ENCODE measurements at regions not wholly inside any gene's neighbourhood (a gene's known extent, or its start where the extent isn't known, plus 50 kb on each side); places are given as distances from the start of the nearest gene placed in this dataset.
"Not testable (repeated sequence)": the region's sequence is repeated elsewhere in the genome, so short reads cannot be mapped to it uniquely, and the experiment has no call there.

GRCh38 chr1:8151647-8152046 is 125.5 kb upstream of the ERRFI1 start:
- Histone ChIP-seq H3K36me3 (ENCODE audit: low read length) (no peaks in the 10 kb centered on the region), H3K4me3 (ENCODE audit: insufficient read depth, low read length, poor library complexity, severe bottlenecking) (no peak overlapping the region), H3K79me2 (ENCODE audit: insufficient read depth, low read length) (no peaks in the 10 kb centered on the region), H3K9me3 (ENCODE audit: insufficient read depth, low read length) (no peaks in the 10 kb centered on the region), H3K27me3 (ENCODE audit: low read length) (no peaks in the 10 kb centered on the region), H3K9me2 (replicated peaks; ENCODE audit: insufficient read depth, low read length) (no peaks in the 10 kb centered on the region), H3F3A (ENCODE audit: insufficient read depth) (no peaks in the 10 kb centered on the region), H3K4me2 (ENCODE audit: low read depth, low read length, poor library complexity, severe bottlenecking) (no peak overlapping the region), H3K9ac (ENCODE audit: low read length) (no peak overlapping the region), H2AFZ (ENCODE audit: low read depth, low read length, severe bottlenecking) (no peak overlapping the region), H3K27ac (ENCODE audit: low read depth, low read length) (no peak overlapping the region), H4K20me1 (ENCODE audit: low read depth, low read length) (no peaks in the 10 kb centered on the region)
- TF ChIP-seq EZH2phosphoT487 (conservative IDR thresholded peaks at IDR 0.05; ENCODE audit: low read length): no peak
- TF ChIP-seq, protein P1, sequence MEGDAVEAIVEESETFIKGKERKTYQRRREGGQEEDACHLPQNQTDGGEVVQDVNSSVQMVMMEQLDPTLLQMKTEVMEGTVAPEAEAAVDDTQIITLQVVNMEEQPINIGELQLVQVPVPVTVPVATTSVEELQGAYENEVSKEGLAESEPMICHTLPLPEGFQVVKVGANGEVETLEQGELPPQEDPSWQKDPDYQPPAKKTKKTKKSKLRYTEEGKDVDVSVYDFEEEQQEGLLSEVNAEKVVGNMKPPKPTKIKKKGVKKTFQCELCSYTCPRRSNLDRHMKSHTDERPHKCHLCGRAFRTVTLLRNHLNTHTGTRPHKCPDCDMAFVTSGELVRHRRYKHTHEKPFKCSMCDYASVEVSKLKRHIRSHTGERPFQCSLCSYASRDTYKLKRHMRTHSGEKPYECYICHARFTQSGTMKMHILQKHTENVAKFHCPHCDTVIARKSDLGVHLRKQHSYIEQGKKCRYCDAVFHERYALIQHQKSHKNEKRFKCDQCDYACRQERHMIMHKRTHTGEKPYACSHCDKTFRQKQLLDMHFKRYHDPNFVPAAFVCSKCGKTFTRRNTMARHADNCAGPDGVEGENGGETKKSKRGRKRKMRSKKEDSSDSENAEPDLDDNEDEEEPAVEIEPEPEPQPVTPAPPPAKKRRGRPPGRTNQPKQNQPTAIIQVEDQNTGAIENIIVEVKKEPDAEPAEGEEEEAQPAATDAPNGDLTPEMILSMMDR (IDR thresholded peaks at IDR 0.05; ENCODE audit: insufficient read depth, low read length, poor library complexity, severe bottlenecking): no peak

DNA sequence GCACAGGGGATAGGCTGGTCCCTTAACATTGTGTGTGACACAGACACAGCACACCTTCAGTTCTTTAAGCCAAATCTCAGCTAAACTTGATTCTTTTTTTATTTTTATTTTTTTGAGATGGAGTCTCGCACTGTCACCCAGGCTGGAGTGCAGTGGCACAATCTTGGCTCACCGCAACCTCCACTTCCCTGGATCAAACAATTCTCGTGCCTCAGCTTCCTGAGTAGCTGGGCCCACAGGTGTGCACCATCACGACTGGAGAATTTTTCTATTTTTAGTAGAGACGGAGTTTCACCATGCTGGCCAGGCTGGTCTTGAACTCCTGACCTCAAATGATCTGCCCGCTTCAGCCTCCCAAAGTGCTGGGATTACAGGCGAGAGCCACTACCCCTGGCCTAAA is 123.6 kb upstream of the ERRFI1 start:
- not testable (repeated sequence) for H3K9ac ChIP-seq (ENCODE audit: low read length); H3K4me3 ChIP-seq (ENCODE audit: insufficient read depth, low read length, poor library complexity, severe bottlenecking); H3K36me3 ChIP-seq (ENCODE audit: low read length); H3K4me2 ChIP-seq (ENCODE audit: low read depth, low read length, poor library complexity, severe bottlenecking); H2AFZ ChIP-seq (ENCODE audit: low read depth, low read length, severe bottlenecking); H3F3A ChIP-seq (ENCODE audit: insufficient read depth); H3K9me3 ChIP-seq (ENCODE audit: insufficient read depth, low read length); H3K27ac ChIP-seq (ENCODE audit: low read depth, low read length); H4K20me1 ChIP-seq (ENCODE audit: low read depth, low read length); H3K27me3 ChIP-seq (ENCODE audit: low read length); H3K9me2 ChIP-seq (replicated peaks; ENCODE audit: insufficient read depth, low read length); H3K79me2 ChIP-seq (ENCODE audit: insufficient read depth, low read length)

GRCh38 chr1:8147956-8148355 is 121.8 kb upstream of the ERRFI1 start:
- no peaks in the 10 kb centered on the region for H3F3A ChIP-seq (ENCODE audit: insufficient read depth)
- H3K79me2 ChIP-seq (ENCODE audit: insufficient read depth, low read length): no peaks in the 10 kb centered on the region
- H3K9ac ChIP-seq (ENCODE audit: low read length): no peak overlapping the region
- no peak for TF ChIP-seq EZH2phosphoT487 (conservative IDR thresholded peaks at IDR 0.05; ENCODE audit: low read length)
- TF ChIP-seq, protein P1 (IDR thresholded peaks at IDR 0.05; ENCODE audit: insufficient read depth, low read length, poor library complexity, severe bottlenecking): no peak
- H3K36me3 ChIP-seq (ENCODE audit: low read length): no peaks in the 10 kb centered on the region
- H4K20me1 ChIP-seq (ENCODE audit: low read depth, low read length): no peaks in the 10 kb centered on the region
- H3K27me3 ChIP-seq (ENCODE audit: low read length): no peaks in the 10 kb centered on the region
- H3K9me3 ChIP-seq (ENCODE audit: insufficient read depth, low read length): no peaks in the 10 kb centered on the region
- H3K4me3 ChIP-seq (ENCODE audit: insufficient read depth, low read length, poor library complexity, severe bottlenecking): no peak overlapping the region
- H2AFZ ChIP-seq (ENCODE audit: low read depth, low read length, severe bottlenecking): no peak overlapping the region
- H3K9me2 ChIP-seq (replicated peaks; ENCODE audit: insufficient read depth, low read length): no peaks in the 10 kb centered on the region
- no peak overlapping the region for H3K4me2 ChIP-seq (ENCODE audit: low read depth, low read length, poor library complexity, severe bottlenecking)
- H3K27ac ChIP-seq (ENCODE audit: low read depth, low read length): no peak overlapping the region

DNA sequence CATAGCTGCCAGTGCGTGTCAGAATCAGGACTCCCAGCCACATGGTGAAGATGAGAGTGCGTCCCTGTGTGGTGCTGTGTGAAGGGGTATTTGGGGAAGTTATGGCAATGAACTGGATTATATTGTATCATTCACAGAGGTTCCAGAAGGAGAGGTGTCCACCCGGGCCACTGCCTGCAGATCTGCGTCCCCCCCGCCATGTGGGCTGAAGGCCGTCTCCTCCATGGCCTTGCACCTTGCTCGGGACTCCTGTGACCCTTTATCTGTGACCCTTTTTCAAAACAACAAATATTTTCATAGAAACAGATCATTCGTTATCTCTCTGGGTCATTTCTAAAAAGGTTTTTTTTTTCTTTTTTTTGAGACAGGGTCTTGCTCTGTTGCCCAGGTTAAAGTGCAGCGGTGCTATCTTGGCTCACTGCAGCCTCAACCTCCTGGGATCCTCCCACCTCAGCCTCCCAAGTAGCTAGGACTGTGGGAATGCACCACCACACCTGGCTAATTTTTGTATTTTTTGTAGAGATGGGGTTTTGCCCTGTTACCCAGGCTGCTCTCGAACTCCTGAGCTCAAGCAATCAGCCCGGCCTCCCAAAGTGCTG is 120.2 kb upstream of the ERRFI1 start:
- H3K9ac ChIP-seq (ENCODE audit: low read length): no peak overlapping the region
- TF ChIP-seq, protein P1 (IDR thresholded peaks at IDR 0.05; ENCODE audit: insufficient read depth, low read length, poor library complexity, severe bottlenecking): no peak
- no peak for TF ChIP-seq EZH2phosphoT487 (conservative IDR thresholded peaks at IDR 0.05; ENCODE audit: low read length)
- no peak overlapping the region for H2AFZ ChIP-seq (ENCODE audit: low read depth, low read length, severe bottlenecking)
- H3K27ac ChIP-seq (ENCODE audit: low read depth, low read length): no peak overlapping the region
- H3K79me2 ChIP-seq (ENCODE audit: insufficient read depth, low read length): no peaks in the 10 kb centered on the region
- H3K36me3 ChIP-seq (ENCODE audit: low read length): no peaks in the 10 kb centered on the region
- H3K4me2 ChIP-seq (ENCODE audit: low read depth, low read length, poor library complexity, severe bottlenecking): no peak overlapping the region
- no peaks in the 10 kb centered on the region for H3F3A ChIP-seq (ENCODE audit: insufficient read depth)
- H4K20me1 ChIP-seq (ENCODE audit: low read depth, low read length): no peaks in the 10 kb centered on the region
- H3K9me2 ChIP-seq (replicated peaks; ENCODE audit: insufficient read depth, low read length): no peaks in the 10 kb centered on the region
- no peak overlapping the region for H3K4me3 ChIP-seq (ENCODE audit: insufficient read depth, low read length, poor library complexity, severe bottlenecking)
- no peaks in the 10 kb centered on the region for H3K27me3 ChIP-seq (ENCODE audit: low read length)
- no peaks in the 10 kb centered on the region for H3K9me3 ChIP-seq (ENCODE audit: insufficient read depth, low read length)
